GM21786 (cell line): ENCODE measurements at regions not wholly inside any gene's neighbourhood (a gene's known extent, or its start where the extent isn't known, plus 50 kb on each side); places are given as distances from the start of the nearest gene placed in this dataset.
"Not testable (repeated sequence)": the region's sequence is repeated elsewhere in the genome, so short reads cannot be mapped to it uniquely, and the experiment has no call there.

ENCODE experiments used
- ATAC-seq: cut with Tn5 transposase; IDR thresholded peaks from one replicate; pipeline ENCODE4 v1.9.1; 2021; ENCODE audit not compliant: unreplicated experiment

- ATAC-seq, result no peak
These were observed 156.8 kb upstream of the JARID2 start for GRCh38 chr6:15088904-15089568.

- no peak for ATAC-seq
These were observed 156.2 kb upstream of the JARID2 start for GRCh38 chr6:15089569-15090144.

- no peak for ATAC-seq
These were observed 155.7 kb upstream of the JARID2 start for GRCh38 chr6:15090145-15090579.

GRCh38 chr6:15090745-15091384 lies 155.0 kb upstream of the JARID2 start:
- ATAC-seq, result no peak

GRCh38 chr6:15096894-15097837 lies 148.7 kb upstream of the JARID2 start:
- ATAC-seq, result no peak

GRCh38 chr6:15101130-15101529 lies 144.7 kb upstream of the JARID2 start:
- ATAC-seq, result no peak

- ATAC-seq, result no peak
These were observed 143.6 kb upstream of the JARID2 start for GRCh38 chr6:15102241-15102640.

- ATAC-seq, result no peak
These were observed 138.8 kb upstream of the JARID2 start for GRCh38 chr6:15106958-15107643.

- ATAC-seq, result no peak
These were observed 138.1 kb upstream of the JARID2 start for GRCh38 chr6:15107644-15108382.

GRCh38 chr6:15108383-15108715 lies 137.5 kb upstream of the JARID2 start:
- no peak for ATAC-seq

- ATAC-seq, result no peak
These were observed 136.4 kb upstream of the JARID2 start for GRCh38 chr6:15109338-15110090.

- no peak for ATAC-seq
These were observed 135.0 kb upstream of the JARID2 start for GRCh38 chr6:15110726-15111354.

- ATAC-seq, result not testable (repeated sequence)
These were observed 134.3 kb upstream of the JARID2 start for GRCh38 chr6:15111576-15111975.

- no peak for ATAC-seq
These were observed 132.3 kb upstream of the JARID2 start for GRCh38 chr6:15113587-15113986.

- no peak for ATAC-seq
These were observed 131.8 kb upstream of the JARID2 start for GRCh38 chr6:15114061-15114460.

- no peak for ATAC-seq
These were observed 129.0 kb upstream of the JARID2 start for GRCh38 chr6:15116889-15117288.

- ATAC-seq, result no peak
These were observed 124.4 kb upstream of the JARID2 start for GRCh38 chr6:15121443-15121842.

GRCh38 chr6:15121977-15122550 lies 123.8 kb upstream of the JARID2 start:
- no peak for ATAC-seq

GRCh38 chr6:15129887-15130286 lies 116.0 kb upstream of the JARID2 start:
- ATAC-seq, result no peak
